PC-3 (cell line): ENCODE measurements at regions not wholly inside any gene's neighbourhood (a gene's known extent, or its start where the extent isn't known, plus 50 kb on each side); places are given as distances from the start of the nearest gene placed in this dataset.

ENCODE experiments used
- ATAC-seq: fragments of 200-7000 bp; cut with Tn5 transposase; 2 replicates; pipeline ENCODE4 v1.9.1; 2020; ENCODE audit warnings: mild to moderate bottlenecking, moderate library complexity
- BruUV-seq: library from RNA; stranded (reverse); fragments of 400-500 nt; replicated peaks from 2 replicates; lab custom pipeline; 2021; lab: Mats Ljungman, UMichigan
- CTCF ChIA-PET: fragments of 300-600 bp; sonication (Branson Sonifier 250); formaldehyde crosslinking; loops from one replicate; lab custom pipeline; 2022; ENCODE audit warnings: antibody characterized with exemption; lab: Charles Lee
- POLR2A ChIA-PET: fragments of 300-600 bp; sonication (Branson Sonifier 250); formaldehyde crosslinking; loops from one replicate; lab custom pipeline; 2022; ENCODE audit warnings: antibody characterized with exemption; ENCODE audit not compliant: unreplicated experiment; lab: Charles Lee
- DNase-seq: peaks from one replicate; pipeline ENCODE4 v3.0.0-alpha.2; 2015
- H2AFZ ChIP-seq: fragments of 300-600 bp; sonication (generic); 2 replicates; pipeline ENCODE4 v1.6.0; 2016; ENCODE audit warnings: antibody characterized with exemption, low read length
- H3F3A ChIP-seq: fragments of 300-600 bp; sonication (generic); one replicate; pipeline ENCODE4 v1.6.0; 2017; ENCODE audit warnings: antibody characterized with exemption, low read length, control low read depth, mild to moderate bottlenecking; ENCODE audit not compliant: unreplicated experiment
- H3K27ac ChIP-seq: fragments of 300-600 bp; sonication (generic); 2 replicates; pipeline ENCODE4 v1.5.1; 2016; ENCODE audit warnings: mild to moderate bottlenecking, low read length
- H3K27me3 ChIP-seq: fragments of 300-600 bp; sonication (generic); 2 replicates; pipeline ENCODE4 v1.6.1; 2016; ENCODE audit warnings: low read length, mixed read lengths
- H3K36me3 ChIP-seq: fragments of 300-600 bp; sonication (generic); 2 replicates; pipeline ENCODE4 v1.6.1; 2016; ENCODE audit warnings: low read depth, mixed run types, low read length, mixed read lengths
- H3K4me1 ChIP-seq: fragments of 300-600 bp; sonication (generic); 2 replicates; pipeline ENCODE4 v1.5.1; 2016; ENCODE audit warnings: low read length; ENCODE audit not compliant: insufficient read depth
- H3K4me2 ChIP-seq: fragments of 300-600 bp; sonication (generic); 2 replicates; pipeline ENCODE4 v1.6.0; 2016; ENCODE audit warnings: low read length
- H3K4me3 ChIP-seq: fragments of 300-600 bp; sonication (generic); 2 replicates; pipeline ENCODE4 v1.5.1; 2016; ENCODE audit warnings: mild to moderate bottlenecking, low read length, mixed read lengths
- H3K79me2 ChIP-seq: fragments of 300-600 bp; sonication (generic); 2 replicates; pipeline ENCODE4 v1.6.1; 2017; ENCODE audit warnings: low read length, mixed read lengths
- H3K9ac ChIP-seq: fragments of 300-600 bp; sonication (generic); 2 replicates; pipeline ENCODE4 v1.6.0; 2016; ENCODE audit warnings: mild to moderate bottlenecking, low read length
- H3K9me2 ChIP-seq: fragments of 300-600 bp; sonication (generic); replicated peaks from 2 replicates; pipeline ENCODE4 v1.6.1; 2016; ENCODE audit warnings: mixed run types, low read length, mixed read lengths
- H3K9me3 ChIP-seq: fragments of 300-600 bp; sonication (generic); 2 replicates; pipeline ENCODE4 v1.6.1; 2016; ENCODE audit warnings: low read length, mixed read lengths
- H4K20me1 ChIP-seq: fragments of 300-600 bp; sonication (generic); 2 replicates; pipeline ENCODE4 v1.6.1; 2016; ENCODE audit warnings: low read length, mixed read lengths
- CTCF ChIP-seq: fragments of 300-600 bp; sonication (generic); conservative IDR thresholded peaks from 2 replicates; pipeline ENCODE4 v1.5.1; 2017; ENCODE audit warnings: antibody characterized with exemption, low read depth, mild to moderate bottlenecking, low read length
- EZH2 ChIP-seq: fragments of 300-600 bp; sonication (generic); IDR thresholded peaks from one replicate; pipeline ENCODE4 v1.6.1; 2017; ENCODE audit warnings: antibody characterized with exemption, mild to moderate bottlenecking, low read length; ENCODE audit not compliant: unreplicated experiment
- EZH2phosphoT487 ChIP-seq: fragments of 300-600 bp; sonication (generic); IDR thresholded peaks from 2 replicates; pipeline ENCODE4 v1.6.1; 2018; ENCODE audit warnings: mild to moderate bottlenecking, antibody characterized with exemption, low read length, borderline replicate concordance
- intact Hi-C: fragments of 100-400 bp; cut with micrococcal nuclease; formaldehyde crosslinking; loops from 2 replicates; pipeline ENCODE4 v1.9.0; 2023

- Histone ChIP-seq H3K4me3 (no peak overlapping the region), H3K27me3 (no peaks in the 10 kb centered on the region), H4K20me1 (no peaks in the 10 kb centered on the region), H3K4me2 (no peak overlapping the region), H3K4me1 (peaks cover 3% of the 10 kb centered on the region), H3F3A (no peaks in the 10 kb centered on the region), H3K9me3 (no peaks in the 10 kb centered on the region), H2AFZ (no peak overlapping the region), H3K36me3 (no peaks in the 10 kb centered on the region), H3K9ac (no peak overlapping the region), H3K9me2 (no peaks in the 10 kb centered on the region), H3K79me2 (no peaks in the 10 kb centered on the region), H3K27ac (no peak overlapping the region)
- ChIA-PET CTCF (interaction anchor here (0.6 kb wide), 2 partner anchors 102 to 280 kb away, joined by 3 to 5 read pairs; no protein-coding TSS in a partner anchor), POLR2A (no interaction called here)
- DNase-seq (peak; percentile 68), ATAC-seq (peak; percentile 73)
- intact Hi-C loops = loop anchor here (2.0 kb wide), 1 partner anchor 108 kb away; no protein-coding TSS in a partner anchor
- TF ChIP-seq EZH2 = no peak
- peak; percentile 80 for TF ChIP-seq CTCF
- BruUV-seq = no TSS peak
Observed at GRCh38 chr3:191136347-191136746, 62.7 kb upstream of the OSTN start.

- Histone ChIP-seq H4K20me1 (no peaks in the 10 kb centered on the region), H3K9me2 (no peaks in the 10 kb centered on the region), H3K27me3 (no peaks in the 10 kb centered on the region), H3K79me2 (no peaks in the 10 kb centered on the region), H3K4me1 (no peaks in the 10 kb centered on the region), H3K9ac (no peak overlapping the region), H3K4me2 (no peak overlapping the region), H3F3A (no peaks in the 10 kb centered on the region), H3K9me3 (no peaks in the 10 kb centered on the region), H2AFZ (no peak overlapping the region), H3K36me3 (no peaks in the 10 kb centered on the region), H3K27ac (no peak overlapping the region), H3K4me3 (no peak overlapping the region)
- intact Hi-C loops = no loop called here
- ATAC-seq (no peak), DNase-seq (no peak)
- no TSS peak for BruUV-seq
- ChIA-PET CTCF (no interaction called here), POLR2A (no interaction called here)
- TF ChIP-seq EZH2 (no peak), CTCF (no peak), EZH2phosphoT487 (no peak)
Observed at GRCh38 chr3:191135175-191135574, 63.9 kb upstream of the OSTN start.

- Histone ChIP-seq H3K36me3 (no peaks in the 10 kb centered on the region), H3K27ac (no peak overlapping the region), H3F3A (no peaks in the 10 kb centered on the region), H3K79me2 (no peaks in the 10 kb centered on the region), H2AFZ (no peak overlapping the region), H4K20me1 (no peaks in the 10 kb centered on the region), H3K9me2 (no peaks in the 10 kb centered on the region), H3K9me3 (no peaks in the 10 kb centered on the region), H3K4me3 (no peak overlapping the region), H3K27me3 (no peaks in the 10 kb centered on the region), H3K4me1 (no peaks in the 10 kb centered on the region), H3K4me2 (no peak overlapping the region), H3K9ac (no peak overlapping the region)
- DNase-seq (no peak), ATAC-seq (no peak)
- BruUV-seq = no TSS peak
- CTCF ChIA-PET = no interaction called here
- TF ChIP-seq EZH2 (no peak), EZH2phosphoT487 (no peak), CTCF (no peak)
- POLR2A ChIA-PET = no interaction called here
- intact Hi-C loops = no loop called here
Observed at GRCh38 chr3:191133359-191133758, 65.7 kb upstream of the OSTN start.
